HEK293 (cell line): ENCODE measurements at regions not wholly inside any gene's neighbourhood (a gene's known extent, or its start where the extent isn't known, plus 50 kb on each side); places are given as distances from the start of the nearest gene placed in this dataset.

ENCODE experiments used
- ATF2 ChIP-seq: fragments of 450-650 bp; formaldehyde crosslinking; IDR thresholded peaks from 2 replicates; pipeline ENCODE4 v1.5.1; 2016; ENCODE audit warnings: missing biosample characterization, missing genetic modification characterization, low read depth
- CTCF ChIP-seq: fragments of 450-650 bp; formaldehyde crosslinking; IDR thresholded peaks from 2 replicates; pipeline ENCODE4 v1.5.1; 2016; ENCODE audit warnings: missing biosample characterization, missing genetic modification characterization
- MZF1 ChIP-seq: fragments of 450-650 bp; formaldehyde crosslinking; IDR thresholded peaks from 2 replicates; pipeline ENCODE4 v1.5.1; 2017; ENCODE audit warnings: missing biosample characterization, missing genetic modification characterization, borderline replicate concordance
- REST ChIP-seq: fragments of 450-650 bp; formaldehyde crosslinking; IDR thresholded peaks from 2 replicates; pipeline ENCODE4 v1.5.1; 2016; ENCODE audit warnings: missing biosample characterization, missing genetic modification characterization
- YY1 ChIP-seq: fragments of 450-650 bp; formaldehyde crosslinking; IDR thresholded peaks from 2 replicates; pipeline ENCODE4 v1.5.1; 2018; ENCODE audit warnings: missing biosample characterization, missing genetic modification characterization
- ZNF335 ChIP-seq: fragments of 450-650 bp; formaldehyde crosslinking; conservative IDR thresholded peaks from 2 replicates; pipeline ENCODE4 v1.5.1; 2016; ENCODE audit warnings: missing biosample characterization, missing genetic modification characterization
- ZNF521 ChIP-seq: fragments of 450-650 bp; formaldehyde crosslinking; IDR thresholded peaks from 2 replicates; pipeline ENCODE4 v1.5.1; 2017; ENCODE audit warnings: missing biosample characterization, mild to moderate bottlenecking, missing genetic modification characterization
- ZNF629 ChIP-seq: fragments of 450-650 bp; formaldehyde crosslinking; IDR thresholded peaks from 2 replicates; pipeline ENCODE4 v1.5.1; 2017; ENCODE audit warnings: missing biosample characterization, missing genetic modification characterization
- TF ChIP-seq, protein P1 (sequence below): IDR thresholded peaks from 2 replicates; pipeline ENCODE4 v1.6.1; 2011; ENCODE audit warnings: mild to moderate bottlenecking, low read depth, low read length, borderline replicate concordance

GRCh38 chr11:109486129-109486528, 64.1 kb downstream of the C11orf87 start:
- TF ChIP-seq CTCF (no peak), ZNF335 (tag by site-specific recombination) (no peak), REST (no peak), YY1 (no peak), MZF1 (tag by site-specific recombination) (no peak), ZNF629 (tag by site-specific recombination) (no peak), ZNF521 (no peak), ATF2 (tag by site-specific recombination) (no peak)
- TF ChIP-seq, protein P1, sequence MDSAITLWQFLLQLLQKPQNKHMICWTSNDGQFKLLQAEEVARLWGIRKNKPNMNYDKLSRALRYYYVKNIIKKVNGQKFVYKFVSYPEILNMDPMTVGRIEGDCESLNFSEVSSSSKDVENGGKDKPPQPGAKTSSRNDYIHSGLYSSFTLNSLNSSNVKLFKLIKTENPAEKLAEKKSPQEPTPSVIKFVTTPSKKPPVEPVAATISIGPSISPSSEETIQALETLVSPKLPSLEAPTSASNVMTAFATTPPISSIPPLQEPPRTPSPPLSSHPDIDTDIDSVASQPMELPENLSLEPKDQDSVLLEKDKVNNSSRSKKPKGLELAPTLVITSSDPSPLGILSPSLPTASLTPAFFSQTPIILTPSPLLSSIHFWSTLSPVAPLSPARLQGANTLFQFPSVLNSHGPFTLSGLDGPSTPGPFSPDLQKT = no peak
